GM21381 (cell line): ENCODE measurements at regions not wholly inside any gene's neighbourhood (a gene's known extent, or its start where the extent isn't known, plus 50 kb on each side); places are given as distances from the start of the nearest gene placed in this dataset.

ENCODE experiments used
- ATAC-seq: cut with Tn5 transposase; IDR thresholded peaks from one replicate; pipeline ENCODE4 v1.9.1; 2021; ENCODE audit warnings: mild to moderate bottlenecking, moderate library complexity; ENCODE audit not compliant: unreplicated experiment

DNA sequence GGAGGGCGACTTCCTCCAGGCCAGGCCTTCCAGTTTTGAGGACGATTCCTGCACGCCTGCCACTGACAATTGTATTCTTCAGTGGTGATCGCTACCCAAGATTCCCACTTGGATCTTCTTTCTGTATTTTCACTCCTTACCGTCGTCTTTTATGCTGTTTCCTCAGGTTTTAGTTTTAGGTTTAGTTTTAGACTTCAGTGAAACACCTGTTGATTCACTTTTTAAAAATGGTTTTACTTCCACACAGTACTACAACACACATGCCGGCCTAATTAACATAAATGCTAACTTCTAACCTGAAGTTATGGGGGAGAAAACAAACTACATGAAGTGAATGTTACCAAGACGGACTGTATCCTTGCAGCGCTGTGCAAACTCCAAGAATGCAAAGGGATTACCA, 530.6 kb upstream of the MGMT start:
- ATAC-seq: no peak

- ATAC-seq: no peak
Measured at GRCh38 chr10:128938558-128938957, 528.5 kb upstream of the MGMT start.

DNA sequence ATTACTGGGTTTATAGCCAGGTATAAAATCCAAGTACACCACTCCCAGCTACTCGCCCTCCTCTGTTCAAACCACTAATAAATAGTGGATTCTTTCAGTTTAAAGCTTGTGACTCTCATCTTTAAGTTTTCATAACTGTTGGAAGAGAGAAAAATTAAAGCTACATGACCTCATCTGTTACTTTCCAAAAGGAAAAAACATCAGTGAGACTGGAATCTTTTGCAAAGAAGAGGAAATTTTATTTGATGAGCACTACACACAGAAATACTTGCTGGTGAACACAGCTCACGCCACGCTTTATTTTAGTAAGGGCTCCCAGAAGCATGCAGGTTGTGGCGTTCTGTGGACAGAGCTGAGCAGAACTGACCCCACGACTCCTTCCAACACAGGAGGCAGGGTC, 527.0 kb upstream of the MGMT start:
- ATAC-seq: no peak

DNA sequence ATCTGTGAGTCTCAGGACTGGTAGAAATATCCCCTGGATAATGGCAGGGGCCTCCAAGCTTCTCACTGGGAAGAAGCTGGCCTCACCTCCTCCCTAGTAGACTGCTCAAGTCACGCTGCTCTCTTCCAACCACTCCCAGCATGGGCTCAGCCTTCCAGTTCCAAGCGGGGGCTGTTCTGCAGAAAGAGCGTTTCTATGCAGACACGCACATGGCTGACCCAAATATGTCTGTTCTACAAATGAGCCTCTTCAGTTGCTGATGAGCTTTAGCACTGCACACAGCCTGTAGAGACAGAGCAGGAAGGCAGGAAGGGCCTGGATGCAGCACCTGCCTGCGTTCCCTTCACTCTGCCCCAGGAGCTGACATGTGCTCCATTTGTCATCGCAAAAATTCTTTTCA, 523.9 kb upstream of the MGMT start:
- no peak for ATAC-seq

GRCh38 chr10:128945398-128945797, 521.6 kb upstream of the MGMT start:
- no peak for ATAC-seq

DNA sequence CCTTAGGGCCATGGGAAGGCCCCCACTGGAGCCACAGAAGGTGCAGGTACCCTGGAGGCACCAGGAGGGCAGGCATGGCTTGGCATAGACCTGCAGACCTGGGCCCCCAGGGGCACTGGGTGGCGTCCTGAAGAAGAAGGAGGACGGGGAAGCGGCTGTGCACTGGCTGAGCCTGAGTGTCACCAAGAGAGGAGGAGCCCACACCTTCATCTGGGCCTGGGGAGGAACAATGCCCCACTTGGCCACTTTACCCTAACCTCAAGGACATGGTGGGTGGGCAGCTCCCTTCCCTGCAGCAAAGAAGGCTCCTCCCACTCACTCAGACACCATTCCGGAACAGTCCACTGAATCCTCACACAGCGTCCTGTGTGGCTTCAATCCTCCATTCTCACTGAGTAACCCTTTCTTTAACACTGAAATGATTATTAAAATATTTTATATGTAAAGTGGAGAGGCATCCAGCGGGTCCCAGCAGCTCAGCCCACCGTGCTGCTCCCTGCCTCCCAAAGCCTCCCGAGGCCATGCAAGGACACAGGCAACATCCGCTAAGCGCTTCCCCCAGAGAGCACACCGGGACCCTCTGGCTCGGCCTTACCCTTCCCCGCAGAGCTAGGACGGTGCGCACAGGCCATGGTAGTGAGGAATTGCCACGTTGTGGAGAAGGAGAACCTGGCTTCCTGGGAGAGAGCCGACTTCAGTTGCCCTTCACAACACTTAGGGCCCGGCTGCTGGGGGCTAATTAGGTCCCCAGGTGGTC, 516.7 kb upstream of the MGMT start:
- no peak for ATAC-seq

DNA sequence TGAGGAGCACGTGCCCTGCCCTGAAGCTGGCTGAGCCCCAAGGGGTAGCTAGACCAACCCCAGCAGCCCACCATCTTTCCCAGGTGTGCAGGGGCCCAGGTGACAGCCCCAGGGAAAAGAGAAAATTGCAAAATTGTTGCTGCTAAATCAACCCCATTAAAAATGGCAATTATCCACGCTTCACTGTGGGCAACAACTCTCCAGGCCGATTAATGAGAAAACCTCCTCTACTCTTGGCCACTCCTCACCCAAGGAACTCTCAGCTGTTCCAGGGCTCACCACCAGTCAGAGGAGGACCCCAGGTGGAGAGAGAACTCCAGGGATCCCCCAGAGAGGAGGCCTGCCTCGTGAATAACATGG, 516.1 kb upstream of the MGMT start:
- ATAC-seq: no peak

- no peak for ATAC-seq
Measured at GRCh38 chr10:128952856-128953255, 514.2 kb upstream of the MGMT start.

- ATAC-seq: no peak
Measured at GRCh38 chr10:128956149-128956548, 510.9 kb upstream of the MGMT start.

DNA sequence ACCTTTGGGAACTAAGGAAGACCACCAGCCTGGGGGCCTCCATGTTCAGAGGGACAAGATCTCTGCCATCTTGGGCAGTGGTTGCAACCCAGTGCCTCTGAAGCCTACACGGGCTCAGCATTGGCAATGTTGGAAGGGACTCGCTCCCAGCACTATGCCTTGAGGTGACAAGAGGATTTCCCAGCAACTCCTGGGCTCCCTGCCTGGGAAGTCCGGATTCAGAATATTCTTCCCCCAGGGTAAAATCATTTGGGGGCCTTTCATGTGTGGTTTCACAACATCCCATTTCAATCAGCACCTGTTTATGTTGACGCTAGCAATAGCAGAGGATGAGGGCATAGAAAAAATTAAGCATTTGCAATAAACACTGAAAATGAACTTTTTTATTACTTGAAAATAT, 509.8 kb upstream of the MGMT start:
- ATAC-seq: no peak

- no peak for ATAC-seq
Measured at GRCh38 chr10:128958834-128959690, 508.0 kb upstream of the MGMT start.

GRCh38 chr10:128959746-128960145, 507.3 kb upstream of the MGMT start:
- no peak for ATAC-seq

DNA sequence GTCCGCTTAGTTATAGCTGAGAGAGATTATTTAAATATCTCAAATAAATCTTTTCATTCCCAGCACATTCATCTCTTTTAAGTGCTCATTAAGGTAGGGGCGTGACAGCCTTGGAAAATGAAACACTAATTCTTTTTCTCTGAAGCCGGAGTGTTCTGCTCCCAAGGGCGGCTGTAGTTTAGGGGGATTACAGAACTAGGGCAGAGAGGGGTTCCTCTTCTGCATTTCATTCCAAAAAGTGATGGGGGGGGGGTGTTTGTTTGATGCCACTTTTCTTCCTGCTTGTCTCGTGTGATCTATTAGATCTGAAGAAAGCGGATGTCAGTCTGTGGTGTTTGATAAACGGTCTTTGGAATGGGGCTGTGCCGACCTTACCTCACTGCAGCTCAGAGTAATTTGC, 506.5 kb upstream of the MGMT start:
- no peak for ATAC-seq

GRCh38 chr10:128962182-128962581, 504.9 kb upstream of the MGMT start:
- ATAC-seq: no peak

GRCh38 chr10:128963211-128964099, 503.6 kb upstream of the MGMT start:
- ATAC-seq: no peak

DNA sequence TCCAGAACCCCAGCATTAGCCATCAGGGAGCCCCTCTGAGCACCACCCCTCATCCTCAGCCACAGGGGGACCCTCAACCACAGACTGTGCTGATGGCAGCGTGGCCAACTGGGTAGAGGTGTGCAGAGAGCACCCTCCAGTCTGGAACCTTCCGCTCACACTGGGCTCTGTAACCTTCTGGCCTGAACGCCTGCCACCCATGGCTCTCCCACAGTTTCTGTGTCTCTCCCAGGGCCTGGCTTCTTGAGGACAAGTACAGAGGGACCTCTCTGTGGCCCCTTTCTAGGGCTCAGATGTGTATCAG, 503.0 kb upstream of the MGMT start:
- ATAC-seq: no peak

DNA sequence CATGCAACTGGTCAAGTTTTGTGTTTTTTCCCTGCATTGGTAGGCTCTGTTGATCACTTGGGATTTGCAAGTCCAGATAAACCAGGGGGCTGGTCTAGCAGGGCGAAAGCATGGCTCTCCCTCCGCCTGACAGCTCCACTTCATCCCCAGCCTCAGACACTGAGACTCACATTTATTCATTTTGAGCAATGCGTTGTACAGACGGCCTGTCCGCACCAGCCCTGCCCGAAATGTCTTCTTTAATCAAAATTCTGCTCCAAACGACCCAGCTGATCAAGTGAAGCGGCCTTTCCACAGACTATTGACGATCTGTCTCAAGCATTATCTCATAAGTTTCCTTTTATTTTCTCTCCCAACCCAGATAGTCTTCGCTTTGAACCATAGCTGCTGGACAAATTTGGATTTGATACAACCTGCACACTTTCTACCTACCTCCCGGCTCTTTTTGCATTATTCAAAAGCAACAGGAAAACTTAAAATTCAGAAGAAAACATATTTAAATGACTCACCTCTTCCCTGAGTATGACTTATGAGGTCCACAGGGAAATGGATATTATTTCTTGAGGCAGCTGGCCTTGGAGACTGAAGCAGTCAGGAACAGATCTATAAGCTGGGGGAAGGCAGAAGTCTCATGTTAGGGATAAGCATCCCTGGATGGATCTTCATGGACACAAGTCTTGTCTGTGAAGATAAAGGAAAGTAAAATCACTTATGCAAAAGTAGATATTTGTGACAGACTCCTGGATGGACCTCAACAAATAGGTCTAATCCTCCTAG, 498.9 kb upstream of the MGMT start:
- ATAC-seq: no peak

- no peak for ATAC-seq
Measured at GRCh38 chr10:128969551-128969950, 497.5 kb upstream of the MGMT start.

DNA sequence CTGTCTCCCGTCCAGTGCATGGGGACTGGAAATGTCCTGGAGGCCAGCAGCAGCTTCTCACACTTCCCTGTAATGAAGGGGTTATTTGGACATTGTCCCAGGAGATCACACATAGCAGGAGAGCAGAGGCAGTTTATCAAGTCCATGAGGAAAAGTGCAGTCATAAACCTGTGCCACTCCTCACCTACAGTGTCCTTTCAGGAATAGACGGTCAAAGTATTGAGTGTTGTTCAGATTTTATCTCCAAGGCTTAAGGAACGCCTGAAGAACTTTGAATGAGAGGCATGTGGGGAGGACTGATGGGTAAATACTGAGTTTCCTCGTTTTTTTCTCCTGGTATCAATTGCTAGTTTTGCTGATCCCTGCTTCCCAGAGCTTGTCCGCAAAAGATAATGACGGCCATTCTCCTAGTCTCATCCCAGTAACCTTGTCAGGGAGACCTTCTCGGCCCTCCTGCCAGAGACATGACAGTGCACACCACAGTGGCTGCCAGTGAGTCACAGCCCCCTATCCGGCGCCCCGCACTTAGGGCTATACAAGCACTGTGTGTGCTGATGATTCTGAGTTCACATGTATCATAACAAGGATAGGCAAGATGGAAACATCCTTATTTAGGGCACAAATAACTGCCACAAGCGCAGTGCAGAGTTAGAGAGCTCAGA, 495.5 kb upstream of the MGMT start:
- no peak for ATAC-seq

- ATAC-seq: no peak
Measured at GRCh38 chr10:128972036-128972405, 495.0 kb upstream of the MGMT start.
